Thoracic aorta (tissue), 2 donors: ENCODE measurements at regions not wholly inside any gene's neighbourhood (a gene's known extent, or its start where the extent isn't known, plus 50 kb on each side); places are given as distances from the start of the nearest gene placed in this dataset.

ENCODE experiments used
- ATAC-seq: fragments of 150-250 bp; one replicate; pipeline ENCODE4 v1.8.0; 2017; ENCODE audit warnings: low read depth; ENCODE audit not compliant: insufficient number of reproducible peaks, low FRiP score
- DNase-seq: peaks from one replicate; pipeline ENCODE4 v3.0.0-alpha.2; 2020; ENCODE audit warnings: low spot score
- H3K27ac ChIP-seq, 2 donors: fragments of 200-600 bp; sonication (generic); 1 replicate in 1 of 2; 2 replicates in 1 of 2; pipeline ENCODE4 v1.5.1; 2016; ENCODE audit warnings: mild to moderate bottlenecking in 2 of 2, moderate library complexity in 2 of 2
- H3K27me3 ChIP-seq: fragments of 200-600 bp; sonication (generic); replicated peaks from 2 replicates; pipeline ENCODE4 v1.6.0; 2016; ENCODE audit warnings: mild to moderate bottlenecking; ENCODE audit not compliant: insufficient read depth
- H3K36me3 ChIP-seq: fragments of 200-600 bp; sonication (generic); one replicate; pipeline ENCODE4 v1.5.1; 2016
- H3K4me1 ChIP-seq, 2 donors: fragments of 200-600 bp; sonication (generic); 1 replicate in 1 of 2; 2 replicates in 1 of 2; pipeline versions ENCODE4 v1.5.1 to v1.6.0; 2016; ENCODE audit warnings: low read depth in 2 of 2, mild to moderate bottlenecking in 1 of 2; ENCODE audit not compliant: control insufficient read depth in 1 of 2
- H3K4me3 ChIP-seq: fragments of 200-600 bp; sonication (generic); 2 replicates; pipeline ENCODE4 v1.5.1; 2016; ENCODE audit warnings: mild to moderate bottlenecking
- H3K9me3 ChIP-seq: fragments of 200-600 bp; sonication (generic); 2 replicates; pipeline ENCODE4 v1.5.1; 2016
- CTCF ChIP-seq: fragments of 200-600 bp; sonication (generic); IDR thresholded peaks from one replicate; pipeline ENCODE4 v1.5.1; 2019; ENCODE audit warnings: antibody characterized with exemption

- H3K27ac ChIP-seq: no peak overlapping the region
- no peaks in the 10 kb centered on the region for H3K27me3 ChIP-seq
- no peak for ATAC-seq
- H3K36me3 ChIP-seq: no peaks in the 10 kb centered on the region
- H3K4me1 ChIP-seq: no peaks in the 10 kb centered on the region
- TF ChIP-seq CTCF: no peak
- H3K4me3 ChIP-seq: no peak overlapping the region
- no peak for DNase-seq
- no peaks in the 10 kb centered on the region for H3K9me3 ChIP-seq
These were observed 96.3 kb upstream of the SLC2A1 start for GRCh38 chr1:43054961-43055360.

GRCh38 chr1:43052786-43053439 lies 94.2 kb upstream of the SLC2A1 start:
- ATAC-seq (no peak), DNase-seq (no peak)
- no peak overlapping the region for H3K27ac ChIP-seq
- no peak for TF ChIP-seq CTCF
- H3K27me3 ChIP-seq: no peaks in the 10 kb centered on the region
- no peak overlapping the region for H3K4me3 ChIP-seq
- H3K9me3 ChIP-seq: no peaks in the 10 kb centered on the region
- H3K4me1 ChIP-seq: no peaks in the 10 kb centered on the region
- H3K36me3 ChIP-seq: no peaks in the 10 kb centered on the region

GRCh38 chr1:43052322-43052721 lies 93.7 kb upstream of the SLC2A1 start:
- no peak for DNase-seq
- ATAC-seq: no peak
- Histone ChIP-seq H3K27ac (no peak overlapping the region), H3K9me3 (no peaks in the 10 kb centered on the region), H3K4me3 (no peak overlapping the region), H3K4me1 (no peaks in the 10 kb centered on the region), H3K27me3 (no peaks in the 10 kb centered on the region), H3K36me3 (no peaks in the 10 kb centered on the region)
- TF ChIP-seq CTCF: no peak

- no peak overlapping the region for H3K27ac ChIP-seq
- no peak for ATAC-seq
- no peaks in the 10 kb centered on the region for H3K36me3 ChIP-seq
- no peaks in the 10 kb centered on the region for H3K9me3 ChIP-seq
- TF ChIP-seq CTCF: no peak
- no peaks in the 10 kb centered on the region for H3K4me1 ChIP-seq
- DNase-seq: no peak
- no peaks in the 10 kb centered on the region for H3K27me3 ChIP-seq
- no peak overlapping the region for H3K4me3 ChIP-seq
These were observed 90.8 kb upstream of the SLC2A1 start for GRCh38 chr1:43049481-43049880.

- H3K27me3 ChIP-seq: no peaks in the 10 kb centered on the region
- DNase-seq (no peak), ATAC-seq (no peak)
- no peaks in the 10 kb centered on the region for H3K4me1 ChIP-seq
- no peaks in the 10 kb centered on the region for H3K9me3 ChIP-seq
- no peak for TF ChIP-seq CTCF
- no peaks in the 10 kb centered on the region for H3K36me3 ChIP-seq
- H3K27ac ChIP-seq: no peak overlapping the region
- no peak overlapping the region for H3K4me3 ChIP-seq
These were observed 89.9 kb upstream of the SLC2A1 start for GRCh38 chr1:43048601-43049011.
